ENCODE measurements at regions not wholly inside any gene's neighbourhood (a gene's known extent, or its start where the extent isn't known, plus 50 kb on each side); places are given as distances from the start of the nearest gene placed in this dataset.

DNA sequence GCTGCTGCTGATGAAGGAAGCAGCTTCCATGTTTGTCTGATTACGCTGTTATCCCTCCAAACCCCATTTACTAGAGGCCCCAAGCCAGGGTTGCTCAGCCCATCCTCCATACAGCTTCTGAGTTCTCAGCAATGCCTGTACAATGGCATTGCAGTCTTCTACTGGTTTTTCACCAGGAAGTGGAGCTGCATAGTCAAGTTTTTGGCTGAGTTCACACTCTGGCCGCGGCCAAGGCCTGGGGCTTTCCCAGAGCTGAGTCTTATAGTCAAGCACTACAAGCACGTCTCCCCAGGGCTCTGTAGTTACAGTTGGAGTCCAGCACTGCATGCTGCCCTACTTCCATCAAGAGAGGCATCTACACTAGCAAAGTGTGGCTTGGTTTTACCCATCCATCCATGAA is 182.5 kb downstream of the POU4F1 start:
- no peak for DNase-seq

DNA sequence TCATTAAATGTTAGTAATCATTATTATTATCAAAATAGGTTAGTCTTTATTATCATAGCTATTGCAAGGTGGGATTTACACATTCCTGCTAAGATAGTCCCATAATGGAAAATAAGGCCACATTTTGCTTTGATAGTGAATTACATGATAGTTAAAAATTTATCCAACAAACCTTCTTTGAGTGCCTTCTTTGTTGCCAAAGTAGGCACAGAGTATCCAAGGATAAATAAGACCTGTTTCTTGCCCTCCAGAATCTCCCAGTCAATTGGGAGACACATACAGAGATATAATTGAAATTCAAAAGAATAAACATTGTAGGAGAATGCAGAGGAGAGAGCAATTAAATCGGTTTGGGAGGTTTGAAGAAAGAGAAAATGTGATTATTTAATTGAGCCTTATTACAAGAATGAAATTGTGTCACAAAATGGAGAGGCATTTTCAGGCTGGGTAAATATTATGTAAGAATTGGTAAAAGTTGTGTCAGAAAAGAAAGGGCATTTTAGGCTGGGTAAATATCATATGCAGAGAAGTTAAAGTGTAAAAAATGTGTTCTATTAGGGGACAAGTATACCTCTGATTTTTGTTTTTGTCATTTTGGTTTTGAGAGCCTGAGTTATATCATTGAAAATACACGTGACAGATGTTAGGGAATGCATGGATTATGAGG is 189.3 kb downstream of the POU4F1 start:
- DNase-seq = no peak

DNA sequence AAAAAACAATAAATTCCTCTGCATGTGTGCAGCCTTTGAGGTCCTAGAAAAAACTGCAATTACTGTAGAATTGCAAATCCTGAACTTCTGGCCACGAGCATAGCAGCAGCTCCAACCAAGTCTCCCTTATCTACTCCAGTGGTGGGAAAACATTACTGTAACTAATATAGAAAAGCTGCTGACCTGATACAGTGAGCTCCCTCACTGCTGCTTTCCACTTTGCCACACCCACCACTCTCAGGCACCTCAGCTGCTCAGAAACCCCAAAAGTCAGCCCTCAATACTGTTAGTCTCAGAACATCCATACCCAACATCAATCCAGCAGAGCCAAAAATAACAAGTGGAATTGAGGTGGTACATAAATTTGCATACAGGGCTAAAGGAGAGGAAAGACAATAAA is 192.5 kb downstream of the POU4F1 start:
- no peak for DNase-seq

DNA sequence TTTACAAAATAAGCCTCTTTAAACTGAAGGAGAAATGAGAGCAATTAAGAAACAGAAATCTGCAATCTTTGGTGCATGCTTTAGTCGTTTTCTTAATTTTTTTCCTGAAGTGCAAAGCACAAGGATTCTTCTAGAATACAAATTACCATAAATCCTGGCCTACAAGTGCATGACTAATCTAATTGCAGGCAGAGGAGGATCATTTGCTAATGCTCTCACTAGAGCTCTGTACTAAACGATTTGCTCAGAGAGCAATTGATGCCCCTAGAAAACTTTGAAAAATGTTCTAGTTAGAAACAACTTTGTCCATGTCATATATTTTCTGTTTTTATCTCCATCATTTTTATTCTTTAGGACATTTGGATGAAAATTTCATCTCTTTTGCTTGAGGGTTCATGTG is 193.2 kb downstream of the POU4F1 start:
- DNase-seq = no peak

DNA sequence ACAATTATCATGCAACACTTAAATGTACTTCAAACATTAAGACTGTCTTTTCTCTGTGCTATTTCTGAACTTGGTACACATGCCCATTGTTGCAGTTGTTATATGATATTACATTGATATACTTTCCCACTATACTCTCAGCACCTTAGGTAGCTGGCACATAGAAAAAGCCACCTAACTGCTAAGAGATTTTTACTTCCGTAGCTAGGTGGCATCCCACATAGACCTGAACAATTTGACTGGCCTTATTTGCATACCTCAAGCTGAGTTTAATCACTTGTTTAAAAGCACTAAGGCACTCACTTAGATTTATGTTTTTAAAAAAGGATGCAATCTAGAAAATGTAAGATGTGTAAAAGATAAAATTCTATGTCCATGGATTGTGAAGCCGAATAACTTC is 194.2 kb downstream of the POU4F1 start:
- no peak for DNase-seq

DNA sequence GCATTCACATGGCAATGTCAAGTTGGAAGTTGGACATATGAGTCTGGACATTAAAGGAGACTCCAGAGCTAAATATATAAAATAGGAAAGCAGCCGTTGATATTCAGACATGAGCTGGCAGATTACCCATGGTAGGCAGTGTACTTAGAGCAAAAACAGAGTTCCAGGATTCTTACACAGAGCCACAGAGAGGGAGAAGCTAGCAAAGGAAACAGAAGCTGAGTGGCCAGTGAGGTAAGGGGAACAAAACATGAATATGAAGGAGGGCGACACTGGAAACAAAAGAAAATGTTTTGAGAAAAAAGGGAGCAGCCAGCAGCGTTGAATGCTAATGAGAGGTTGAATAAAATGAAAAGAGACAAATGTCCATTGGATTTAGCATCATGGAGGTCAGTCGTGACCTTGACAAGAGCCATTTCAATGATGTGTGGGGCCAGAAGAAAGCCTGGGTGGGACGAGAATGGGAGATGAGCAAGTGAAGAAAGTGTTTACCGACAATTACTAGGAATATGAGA is 198.4 kb downstream of the POU4F1 start:
- no peak for DNase-seq

DNA sequence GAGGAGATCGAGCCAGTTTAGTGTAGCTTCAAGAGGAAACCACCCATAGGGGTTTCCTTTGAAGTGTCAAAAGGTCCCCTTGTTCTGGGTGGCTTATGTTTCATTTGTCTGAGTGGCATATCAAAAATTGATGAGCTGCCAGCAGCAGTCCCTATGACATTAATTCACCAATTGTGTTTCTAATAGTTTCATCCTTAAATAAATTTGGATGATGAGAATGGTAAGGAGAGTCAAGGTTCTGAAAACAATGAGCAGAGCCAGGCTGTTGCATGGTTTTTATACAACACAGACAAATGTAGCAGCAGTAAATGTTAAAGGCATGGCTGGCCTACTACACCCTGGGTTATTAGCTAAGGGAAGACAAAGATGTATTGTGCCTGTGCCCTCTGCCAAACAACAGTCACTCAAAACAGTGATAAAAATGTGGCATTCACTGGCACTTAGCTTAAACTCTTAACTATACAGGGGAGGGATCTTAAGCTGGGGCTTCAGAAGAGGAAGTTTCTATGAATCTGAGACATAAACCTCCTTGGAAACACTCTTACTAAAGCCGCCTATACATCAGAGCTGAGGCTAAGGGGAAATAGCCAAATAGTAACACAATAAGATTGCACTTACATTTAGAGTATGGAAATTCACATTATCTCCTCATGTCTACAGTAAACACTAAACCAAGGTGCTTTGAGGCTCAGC is 200.5 kb downstream of the POU4F1 start:
- DNase-seq = no peak

DNA sequence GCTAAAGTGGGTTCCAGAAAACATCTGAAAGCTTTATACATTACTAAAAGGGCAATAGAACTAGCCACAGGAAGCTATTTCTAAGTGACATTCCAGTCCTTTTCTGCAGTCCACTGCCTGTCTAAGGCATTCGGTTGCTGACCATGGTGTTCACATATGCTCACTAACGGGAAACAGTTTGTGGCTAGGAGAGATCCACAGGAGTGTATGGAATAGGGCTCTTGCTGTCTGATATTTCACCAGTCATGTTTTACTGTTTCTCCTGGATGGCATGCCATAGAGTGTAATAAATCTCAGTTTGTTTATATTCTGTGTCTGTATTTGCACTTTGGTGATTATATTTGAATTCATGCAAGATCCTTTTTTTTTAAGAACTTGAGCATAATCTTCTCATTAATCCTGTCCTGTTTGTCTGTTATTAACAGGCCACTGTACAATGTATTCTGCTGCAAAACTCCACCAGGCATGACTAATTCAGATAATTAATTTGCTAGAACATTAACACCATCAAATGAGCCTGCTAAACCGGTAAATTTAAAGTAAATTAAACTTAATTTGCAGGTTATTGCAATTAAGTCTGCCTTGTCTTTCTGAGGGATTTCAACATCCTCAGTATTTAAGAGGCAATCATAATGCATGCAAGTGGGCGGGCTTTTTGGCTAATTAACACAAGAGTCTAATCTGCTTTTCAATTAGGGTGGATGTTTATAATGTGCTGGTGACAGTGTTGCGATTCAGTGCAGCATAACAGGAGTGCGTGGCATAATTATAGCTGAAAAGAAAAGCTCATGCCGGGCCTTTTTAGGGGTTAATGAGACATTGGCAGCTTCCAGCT is 201.3 kb downstream of the POU4F1 start:
- DNase-seq = no peak

DNA sequence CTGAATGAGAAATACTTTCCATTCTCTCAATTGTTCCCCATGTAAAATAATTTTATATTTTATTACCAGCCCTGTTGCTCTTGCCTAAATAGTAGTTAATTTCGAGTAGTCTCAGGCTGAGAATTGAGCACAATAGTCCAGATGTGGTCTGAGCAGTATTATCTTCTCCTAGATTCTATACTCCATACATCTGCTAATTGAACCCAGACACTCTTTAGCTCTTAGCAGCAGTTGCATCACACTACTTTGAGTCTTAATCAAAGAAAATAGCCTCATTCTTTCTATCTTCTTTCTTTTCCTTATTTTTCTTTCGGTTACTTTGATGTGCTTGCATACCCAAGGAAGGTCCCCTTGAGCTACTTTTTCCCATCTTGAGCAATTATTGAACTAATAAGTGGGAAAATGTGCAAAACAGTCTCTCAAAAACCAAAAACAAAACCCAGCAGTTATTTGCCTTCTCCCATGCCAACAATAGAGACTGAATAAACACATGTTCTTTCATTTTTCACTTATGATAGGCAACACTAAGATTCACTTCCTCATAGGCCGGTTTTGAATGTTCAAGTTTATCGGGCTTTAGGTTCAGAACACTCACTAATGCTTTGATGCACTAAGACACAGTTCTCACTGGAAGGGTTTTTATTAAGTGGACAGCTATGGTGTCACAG is 204.5 kb downstream of the POU4F1 start:
- DNase-seq = no peak

DNA sequence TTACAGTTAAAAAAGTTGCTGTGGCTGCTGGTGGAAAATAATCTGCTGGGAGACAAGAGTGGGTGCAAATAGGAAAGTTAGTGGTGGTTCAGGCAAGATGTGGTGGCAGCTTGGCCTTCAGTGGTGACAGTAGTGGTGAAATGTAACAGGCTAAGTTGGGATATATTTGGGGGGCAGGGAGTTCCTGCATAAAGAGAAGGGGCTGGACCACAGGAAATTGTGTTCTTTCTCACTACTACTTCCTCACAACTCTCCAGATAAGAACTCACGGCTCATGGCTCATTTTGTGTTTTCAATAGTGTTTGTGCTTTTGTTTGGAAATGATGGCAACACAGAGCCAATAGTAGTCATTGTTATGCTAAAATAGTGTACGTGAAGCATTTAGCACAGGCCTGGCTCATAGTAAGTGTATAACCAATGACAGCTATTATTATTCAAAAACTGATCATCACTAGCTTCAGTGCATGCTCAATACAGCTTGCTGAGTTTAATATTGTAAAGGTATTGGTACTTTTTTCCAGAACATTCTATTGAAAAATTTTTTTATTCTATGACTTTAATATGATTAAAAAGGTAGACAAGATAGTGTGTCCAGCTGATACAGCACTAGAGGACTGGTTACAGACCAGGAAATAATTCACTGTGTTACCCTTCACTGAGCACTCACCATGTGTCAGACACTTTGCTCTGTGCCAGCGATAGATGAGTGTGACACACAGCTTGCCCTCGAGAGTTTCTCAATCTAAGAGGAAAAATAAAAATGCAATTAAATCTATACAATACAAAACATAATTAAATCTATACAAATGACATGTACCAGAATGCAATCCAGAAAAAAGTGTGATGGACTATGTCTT is 209.8 kb downstream of the POU4F1 start:
- DNase-seq = no peak

DNA sequence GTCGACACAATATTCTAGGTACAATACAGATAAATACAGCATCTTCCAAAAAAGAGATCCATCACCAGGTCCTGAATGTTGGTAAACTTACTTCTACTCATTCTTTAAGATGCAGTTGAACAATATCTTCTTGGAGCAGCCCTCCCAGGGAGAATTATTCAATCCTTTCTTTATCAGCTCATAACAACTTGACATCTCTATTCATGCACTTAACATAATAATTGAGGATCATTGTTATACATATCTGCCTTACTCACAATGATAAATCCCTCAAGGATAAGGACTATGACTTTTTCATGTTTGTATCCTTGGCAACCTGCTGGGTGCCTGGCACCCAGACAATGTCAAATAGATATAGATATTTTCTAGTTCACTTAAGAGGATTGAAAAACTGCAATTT is 219.5 kb downstream of the POU4F1 start:
- no peak for DNase-seq

DNA sequence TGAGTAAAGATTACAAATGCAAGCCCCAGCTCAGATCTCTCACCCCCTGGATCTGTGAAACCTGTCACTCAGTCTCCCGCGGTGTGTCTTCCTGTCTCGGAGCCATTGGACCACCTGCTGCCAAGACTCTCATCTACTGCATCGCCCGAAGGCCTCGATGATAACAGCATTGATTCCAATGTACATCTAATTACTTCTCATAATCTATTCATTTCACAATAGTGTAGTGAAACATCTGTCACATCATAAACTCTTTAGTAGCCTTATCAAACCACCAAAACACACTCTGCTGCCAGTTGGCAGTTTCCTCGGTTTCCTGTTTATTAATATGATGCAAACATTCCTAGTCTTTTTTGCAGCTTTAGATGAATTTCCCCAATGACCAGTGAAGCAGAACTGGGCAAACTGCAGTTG is 220.3 kb downstream of the POU4F1 start:
- no peak for DNase-seq

DNA sequence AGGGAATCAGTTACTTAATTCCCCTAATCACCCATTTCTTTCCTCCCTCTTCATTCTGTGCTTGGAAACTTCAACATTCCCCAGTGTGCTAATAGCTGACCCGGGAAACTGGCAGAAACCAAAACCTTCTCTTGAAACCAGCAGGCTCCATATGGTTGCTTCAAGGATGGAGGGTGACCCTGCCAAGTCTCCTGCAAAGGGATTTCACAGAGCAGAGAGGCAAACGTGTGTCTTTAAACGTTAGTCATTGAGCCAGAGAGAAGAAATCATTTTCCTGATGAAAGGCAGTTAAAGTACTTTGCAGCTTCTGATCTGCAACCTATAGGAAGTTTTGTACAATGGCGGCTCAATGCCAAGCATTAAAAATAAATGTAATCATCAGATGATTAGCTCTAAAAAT is 220.9 kb downstream of the POU4F1 start:
- DNase-seq = no peak

DNA sequence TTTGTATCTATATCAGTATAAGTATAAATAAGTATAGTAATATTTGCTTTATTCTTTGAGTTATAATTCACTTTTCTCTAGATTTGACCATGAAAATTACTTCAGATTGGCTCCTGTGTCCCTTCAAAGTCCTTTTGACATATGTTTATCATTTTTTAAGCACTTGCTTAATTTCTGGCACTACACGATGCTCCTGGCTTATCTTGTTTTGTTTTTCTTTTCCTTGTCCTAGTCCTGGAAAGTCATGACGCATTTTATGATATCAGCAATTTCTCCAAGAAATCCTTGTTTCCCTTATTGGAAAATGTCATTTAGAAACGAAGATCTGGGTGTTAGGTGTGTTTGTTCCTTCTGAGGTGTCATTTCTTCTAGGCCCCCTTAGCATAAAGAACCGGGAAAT is 226.5 kb downstream of the POU4F1 start:
- DNase-seq = no peak

DNA sequence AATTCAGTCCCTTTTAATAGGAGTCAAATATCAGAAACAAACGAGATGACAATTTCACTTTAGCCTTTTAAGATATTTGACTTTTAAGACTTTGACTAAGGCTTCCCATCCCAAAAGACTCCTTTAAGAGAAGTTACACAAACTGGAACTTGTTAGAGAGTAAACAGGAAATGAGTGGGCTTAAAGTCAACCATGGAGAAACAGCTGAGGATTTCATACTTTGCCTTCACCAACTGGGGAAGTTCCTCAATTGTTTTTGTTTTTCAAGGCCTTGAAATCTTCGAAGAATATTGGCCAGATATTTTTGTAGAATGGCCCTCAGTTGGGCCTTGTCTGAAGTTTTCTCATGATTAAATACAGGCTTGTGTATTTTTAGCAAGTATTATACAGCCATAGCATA is 227.3 kb downstream of the POU4F1 start:
- no peak for DNase-seq

DNA sequence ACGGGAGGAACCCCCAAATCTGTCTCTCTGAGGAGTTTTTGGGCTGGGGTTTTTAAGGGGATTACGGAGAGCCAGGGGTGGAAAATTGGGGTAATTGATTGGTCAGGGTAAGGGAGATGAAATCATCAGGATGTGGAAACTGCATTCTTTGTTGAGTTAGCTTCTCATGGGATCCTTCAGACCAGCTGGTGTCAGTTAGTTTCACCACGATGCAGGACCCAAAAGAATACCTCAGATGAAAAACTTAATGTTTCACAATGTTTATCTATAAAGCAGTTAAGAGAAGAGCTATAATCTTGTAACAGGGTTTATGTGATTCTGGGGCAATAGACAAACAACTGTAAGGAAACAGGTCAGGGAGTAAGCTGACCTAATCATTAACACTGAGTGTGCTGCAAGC is 230.8 kb downstream of the POU4F1 start:
- DNase-seq = no peak

DNA sequence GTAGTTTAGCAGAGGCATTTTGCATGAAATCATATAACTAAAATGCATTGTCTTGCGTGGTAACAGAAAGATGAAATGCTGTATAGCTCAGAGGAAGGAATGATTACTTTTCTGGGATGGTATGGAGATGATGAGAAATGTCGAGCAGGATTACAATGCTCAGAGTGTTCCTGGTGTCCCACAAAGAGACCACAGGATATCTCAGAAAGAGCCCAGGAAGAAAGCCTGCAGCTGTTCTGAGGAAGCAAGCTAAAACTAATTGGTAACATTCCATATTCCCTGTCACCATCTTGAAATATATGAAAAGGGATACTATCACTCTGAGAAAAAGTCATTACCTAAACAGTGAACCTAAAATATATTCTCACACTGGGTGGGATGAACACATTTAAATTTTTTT is 233.1 kb downstream of the POU4F1 start:
- DNase-seq = no peak

DNA sequence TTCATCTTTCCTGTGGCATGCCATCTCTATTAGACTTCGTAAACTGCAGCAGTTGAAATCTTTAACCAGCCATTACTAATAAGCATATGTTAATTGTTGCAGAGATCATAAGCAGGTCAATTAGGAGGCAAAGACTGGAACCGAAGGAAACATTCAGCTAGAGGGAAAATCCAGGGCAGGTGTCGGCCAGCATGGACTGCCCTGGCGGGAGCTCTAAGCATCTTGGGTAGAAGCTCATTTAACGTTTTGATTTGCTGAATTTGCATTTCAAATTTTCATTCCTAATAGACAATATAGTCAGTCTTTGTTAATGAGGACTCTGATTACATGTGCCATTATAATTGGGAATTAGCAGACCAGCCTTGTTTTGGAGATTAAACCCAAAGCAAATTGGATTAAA is 238.6 kb downstream of the POU4F1 start:
- DNase-seq = no peak

DNA sequence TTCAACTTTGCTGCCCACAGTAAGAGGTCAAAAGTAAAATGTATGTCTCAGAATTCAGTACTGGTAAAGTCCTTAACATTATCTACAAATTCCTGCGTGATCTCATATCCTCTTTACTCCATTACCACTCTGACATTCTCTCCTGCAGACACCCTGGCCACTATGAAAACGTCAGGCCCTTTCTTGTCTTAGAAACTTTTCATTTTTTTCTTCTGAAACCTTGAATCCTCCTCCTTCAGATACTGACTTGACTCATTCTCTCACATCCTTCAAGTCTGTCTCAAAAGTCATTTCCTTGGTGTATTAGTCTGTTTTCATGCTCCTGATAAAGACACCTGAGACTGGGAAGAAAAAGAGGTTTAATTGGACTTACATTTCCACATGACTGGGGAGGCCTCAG is 262.3 kb downstream of the POU4F1 start:
- DNase-seq = no peak

DNA sequence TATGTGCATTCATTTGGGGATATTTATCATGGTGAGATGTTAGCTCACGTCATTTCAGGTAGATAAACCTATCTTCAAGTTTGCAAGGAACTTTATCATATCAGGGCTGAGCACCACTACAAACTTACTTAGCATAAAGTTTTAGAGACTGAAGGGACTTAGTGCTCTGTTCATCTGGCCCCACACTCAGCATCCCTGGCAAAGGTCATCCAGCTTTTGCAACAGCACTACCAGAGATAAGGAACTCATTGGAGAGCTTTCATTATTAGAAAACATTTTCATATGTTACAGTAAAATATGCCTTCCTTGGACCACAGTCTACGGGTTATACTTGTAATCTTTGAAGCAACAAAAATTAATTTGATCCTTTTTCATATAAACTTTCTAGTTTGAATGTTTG is 263.4 kb downstream of the POU4F1 start:
- no peak for DNase-seq

DNA sequence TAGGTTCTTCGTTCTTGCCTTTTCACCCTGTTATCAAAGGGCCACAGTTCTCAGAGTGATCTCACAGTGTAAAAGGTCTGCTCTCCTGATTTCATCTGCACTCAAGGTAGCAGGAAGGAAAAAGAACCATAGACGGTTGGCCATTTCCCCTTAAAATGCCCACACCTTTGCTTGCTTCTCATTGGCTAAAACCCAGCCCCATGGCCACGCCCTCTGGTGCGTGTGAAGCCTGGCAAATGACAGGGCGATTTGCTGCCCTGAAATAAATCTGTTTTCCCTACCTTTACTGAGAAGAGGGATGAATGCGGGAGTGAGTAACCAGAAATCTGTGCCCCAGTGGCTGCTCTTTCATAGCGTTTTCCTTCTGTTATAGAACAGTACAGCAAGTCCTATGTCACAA is 269.3 kb downstream of the POU4F1 start:
- no peak for DNase-seq

DNA sequence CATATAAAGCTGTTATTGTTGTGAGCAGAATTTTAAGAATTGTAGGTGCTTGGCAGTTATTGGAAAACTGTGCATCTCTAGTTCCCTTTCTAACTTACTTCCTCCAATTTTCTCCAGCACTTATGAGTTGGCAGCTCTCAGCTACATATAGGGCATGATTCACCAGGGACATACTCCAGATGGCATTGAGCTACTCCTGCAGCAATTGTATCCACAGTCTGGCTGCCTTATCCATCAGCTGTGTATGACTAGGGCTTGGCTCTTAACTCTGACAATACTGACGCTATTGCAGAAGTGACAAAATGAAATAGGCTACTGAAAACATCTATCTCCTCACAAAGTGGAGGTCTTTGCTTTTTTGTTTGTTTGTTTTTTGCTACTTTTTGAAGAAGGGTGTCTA is 276.7 kb downstream of the POU4F1 start:
- no peak for DNase-seq
